Adrenal gland (tissue), 5 donors: ENCODE measurements at regions not wholly inside any gene's neighbourhood (a gene's known extent, or its start where the extent isn't known, plus 50 kb on each side); places are given as distances from the start of the nearest gene placed in this dataset.

Experiments used
- CTCF ChIP-seq, 6 experiments: fragments of 450-650 bp in 4 of 6; fragments of 200-600 bp in 2 of 6; sonication (generic) in 1 of 6; IDR thresholded peaks; 1 replicate in 5 of 6; 2 replicates in 1 of 6; pipeline versions ENCODE4 v1.5.1 to v1.8.0; 2016 to 2021; ENCODE audit warnings: antibody characterized with exemption in 6 of 6, mild to moderate bottlenecking in 2 of 6, moderate library complexity in 1 of 6
- POLR2A ChIP-seq, 2 donors: fragments of 450-650 bp; IDR thresholded peaks; one replicate each; pipeline ENCODE4 v1.6.1; 2017; ENCODE audit warnings: antibody characterized with exemption in 2 of 2, mild to moderate bottlenecking in 2 of 2, moderate library complexity in 1 of 2
- donor health status: DM: no; HTN: no; CAD: no.

- TF ChIP-seq CTCF (IDR thresholded peaks at IDR 0.05) (no peak), POLR2A (IDR thresholded peaks at IDR 0.05) (no peak)
Observed at GRCh38 chr1:193552274-193552673, 365.9 kb upstream of the B3GALT2 start.
